ENCODE measurements at regions not wholly inside any gene's neighbourhood (a gene's known extent, or its start where the extent isn't known, plus 50 kb on each side); places are given as distances from the start of the nearest gene placed in this dataset.

GRCh38 chr4:115215935-115216334 lies 102.5 kb upstream of the NDST4 start (continued):
- TF ChIP-seq REST (IDR thresholded peaks at IDR 0.05; ENCODE audit: unreplicated experiment) = no peak
- no peak for TF ChIP-seq POLR2AphosphoS5 (IDR thresholded peaks at IDR 0.05; ENCODE audit: low read depth)
- no peak for TF ChIP-seq ZNF462 (CRISPR knock-in tag; IDR thresholded peaks at IDR 0.05)
- TF ChIP-seq CTCF (conservative IDR thresholded peaks at IDR 0.05; ENCODE audit: low read depth in 2 of 2) = no peak

Measured in GM23338 (cell line).